Stimulated activated CD8-positive, alpha-beta memory T cell treated with anti-CD3 and anti-CD28 coated beads, Interleukin-15, amount 100 ng/mL, for 48 hours (primary cell): ENCODE measurements at regions not wholly inside any gene's neighbourhood (a gene's known extent, or its start where the extent isn't known, plus 50 kb on each side); places are given as distances from the start of the nearest gene placed in this dataset.

ENCODE experiments used
- DNase-seq, 2 donors: peaks; one replicate each; pipeline ENCODE4 v3.0.0-alpha.2; 2020; ENCODE audit warnings: low read depth in 2 of 2

DNA sequence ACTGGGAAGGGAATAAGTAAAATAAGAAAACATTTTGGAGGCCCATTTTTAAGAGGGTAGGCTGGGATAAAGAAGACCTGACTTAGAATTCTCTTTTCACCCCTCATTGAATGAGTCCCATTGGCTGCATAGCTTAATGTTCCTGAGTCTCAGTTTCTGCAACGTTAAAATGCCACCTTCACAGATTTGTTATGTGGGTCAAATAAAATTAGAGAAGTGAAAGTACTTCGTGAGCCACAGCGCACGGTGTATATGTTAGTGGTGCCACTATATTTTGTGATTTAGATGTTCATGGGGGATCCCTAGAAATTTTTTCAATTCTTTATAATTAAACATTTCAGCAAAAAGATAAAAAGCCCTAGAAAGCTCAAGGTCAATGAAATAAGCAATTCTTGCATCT lies 109.2 kb upstream of the HS3ST1 start:
- no peak for DNase-seq

DNA sequence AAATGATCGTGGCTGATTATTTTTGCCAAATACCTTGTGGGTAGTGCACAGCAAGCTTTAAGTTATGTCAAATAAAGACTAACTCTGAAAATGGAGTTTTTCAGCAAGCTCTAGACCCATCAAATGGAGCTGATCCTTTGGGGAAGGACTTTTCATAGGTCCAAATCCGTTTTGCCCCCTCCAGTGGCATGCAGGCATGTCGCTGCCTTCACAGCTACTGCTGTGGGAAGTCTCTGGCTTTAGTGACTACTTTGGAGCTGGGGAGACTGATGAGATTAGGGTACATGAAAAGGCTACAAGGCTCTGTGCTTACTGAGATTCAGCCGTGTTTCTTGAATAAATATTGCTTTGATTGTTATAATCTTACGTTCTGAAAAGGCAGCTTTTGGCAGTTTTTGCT lies 106.6 kb upstream of the HS3ST1 start:
- no peak for DNase-seq

DNA sequence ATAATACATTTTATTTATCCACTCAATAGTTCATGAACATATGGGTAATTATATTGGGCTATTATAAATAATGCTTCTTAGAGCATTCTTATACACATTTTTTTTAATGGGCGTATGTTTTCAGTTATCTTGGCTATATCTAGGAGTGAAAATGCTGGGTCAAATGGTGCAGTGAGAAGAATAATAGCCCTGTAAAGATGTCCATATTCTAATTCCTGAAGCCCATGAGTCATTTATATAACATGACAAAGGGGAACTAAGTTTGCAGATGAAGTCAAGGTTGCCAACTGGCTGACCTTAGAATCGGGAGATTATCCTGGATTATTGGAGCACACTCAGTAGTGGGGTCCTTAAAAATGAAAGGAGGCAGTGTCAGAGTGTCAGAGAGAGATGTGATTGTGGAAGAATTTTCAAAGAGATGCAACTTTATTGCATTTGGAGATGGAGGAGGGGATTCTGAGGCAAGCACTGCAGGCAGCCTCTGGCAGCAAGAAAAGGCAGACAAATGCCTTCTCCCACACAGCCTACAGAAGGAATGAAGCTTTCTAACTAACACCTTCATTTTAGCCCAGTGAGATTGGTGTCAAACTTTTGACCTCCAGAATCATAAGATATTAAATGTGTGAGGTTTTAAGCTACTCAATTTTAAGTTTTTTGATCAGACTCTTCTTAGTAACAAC lies 106.1 kb upstream of the HS3ST1 start:
- DNase-seq: no peak

DNA sequence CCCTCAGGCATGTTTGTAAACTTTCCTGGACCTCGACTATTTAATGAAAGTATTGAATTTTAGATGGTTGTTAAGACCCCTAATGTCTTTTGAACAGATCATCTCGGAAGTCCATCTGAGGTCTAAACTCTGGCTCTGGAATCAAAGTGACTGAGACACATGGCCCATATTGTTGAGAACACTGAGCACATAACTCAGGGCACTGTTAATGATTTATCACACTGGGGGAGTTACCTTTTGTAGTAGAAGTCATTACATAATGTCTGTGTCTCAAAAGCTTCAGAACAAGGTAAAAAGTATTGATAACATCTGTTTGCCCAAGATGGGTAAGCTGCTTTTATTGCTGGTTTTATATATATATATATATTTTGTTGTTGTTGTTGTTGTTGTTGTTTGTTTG lies 103.4 kb upstream of the HS3ST1 start:
- no peak for DNase-seq

DNA sequence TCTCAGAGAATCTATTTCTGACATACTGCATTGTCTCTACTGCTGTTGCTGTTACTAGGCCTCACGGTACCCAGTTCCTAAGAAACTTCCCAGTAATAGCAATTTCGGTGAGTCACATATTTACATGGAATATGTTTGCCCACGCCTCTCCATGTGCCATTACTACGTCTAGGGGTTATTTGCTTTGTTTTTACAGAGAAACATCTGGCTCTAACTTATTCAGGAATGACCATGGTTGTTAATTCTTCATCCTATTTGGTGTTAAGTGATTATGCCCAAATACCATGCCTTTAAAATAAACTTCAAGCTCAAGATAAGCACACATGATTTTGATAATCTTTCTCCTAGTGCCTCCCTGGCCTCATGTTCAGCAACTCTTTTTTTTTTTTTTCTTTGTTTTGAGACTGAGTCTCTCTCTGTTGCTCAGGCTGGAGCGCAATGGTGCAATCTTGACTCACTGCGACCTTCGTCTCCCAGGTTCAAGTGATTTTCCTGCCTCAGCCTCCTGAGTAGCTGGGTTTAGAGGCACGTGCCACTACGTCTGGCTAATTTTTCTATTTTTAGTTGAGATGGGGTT lies 101.0 kb upstream of the HS3ST1 start:
- no peak for DNase-seq

DNA sequence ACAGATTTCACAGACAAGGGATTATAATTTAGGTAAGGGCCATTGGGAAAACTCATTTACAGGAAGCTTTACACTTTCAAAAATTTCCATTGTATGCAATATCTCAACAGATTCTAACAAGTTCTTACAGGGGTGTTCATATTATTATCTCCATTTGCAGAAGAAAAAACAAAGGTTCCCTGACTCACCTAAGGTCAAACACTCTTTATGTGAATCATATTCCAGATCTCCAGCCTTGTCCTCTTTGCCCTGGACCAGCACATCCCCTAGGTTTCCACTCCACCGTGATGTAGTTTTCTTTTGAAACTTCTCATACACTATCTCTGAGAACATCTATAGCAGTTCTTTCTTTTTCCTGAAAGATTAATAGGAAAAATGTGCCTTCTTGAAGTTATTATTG lies 96.4 kb upstream of the HS3ST1 start:
- no peak for DNase-seq

DNA sequence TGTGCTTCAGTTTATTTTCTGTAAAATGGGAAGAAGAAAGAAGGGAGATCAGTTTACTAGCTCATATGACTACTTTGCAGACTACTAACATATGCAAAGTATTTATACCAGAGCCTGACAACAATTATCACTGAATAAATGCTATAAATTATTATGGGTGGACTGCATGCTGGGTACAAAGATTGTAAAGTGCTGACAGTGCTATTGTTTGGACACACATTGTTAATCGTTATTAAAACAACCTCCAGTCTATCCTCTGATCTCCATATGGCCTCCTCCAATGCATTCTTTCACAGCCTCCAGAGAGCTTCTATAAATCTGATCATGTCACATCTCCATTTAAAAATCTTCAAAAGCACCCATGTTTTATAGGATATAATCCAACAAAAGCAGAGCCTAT lies 90.1 kb upstream of the HS3ST1 start:
- DNase-seq: no peak

DNA sequence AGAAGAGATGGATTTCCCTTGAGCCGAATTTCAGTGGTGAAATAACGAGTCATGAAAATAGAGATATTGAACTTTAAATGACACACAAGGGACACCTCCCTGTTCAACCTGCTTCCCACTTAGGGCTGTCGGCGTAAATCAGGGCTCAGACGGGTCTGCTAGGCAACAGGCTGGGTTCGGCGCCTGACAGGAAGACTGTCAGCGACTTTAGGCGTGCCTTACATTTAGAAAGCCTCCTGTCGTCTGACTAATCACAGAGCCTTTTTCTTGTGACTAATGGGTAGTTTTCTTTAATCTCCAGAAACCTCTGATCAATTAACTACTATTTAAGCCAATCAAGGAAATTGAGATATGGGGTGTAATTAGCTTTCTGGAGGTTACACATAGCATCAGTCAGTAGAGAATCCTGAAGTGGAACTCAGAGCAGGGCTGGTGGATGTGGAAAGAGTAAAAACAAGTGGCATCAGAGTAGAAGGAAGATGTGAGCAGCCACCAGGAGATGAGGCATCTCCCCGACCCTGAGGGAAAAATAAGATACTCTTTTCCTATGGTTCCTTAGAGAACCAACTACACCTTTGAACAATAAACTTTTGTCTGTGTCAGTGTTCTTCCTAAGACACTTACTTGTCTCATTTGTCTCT lies 86.2 kb upstream of the HS3ST1 start:
- DNase-seq: no peak

DNA sequence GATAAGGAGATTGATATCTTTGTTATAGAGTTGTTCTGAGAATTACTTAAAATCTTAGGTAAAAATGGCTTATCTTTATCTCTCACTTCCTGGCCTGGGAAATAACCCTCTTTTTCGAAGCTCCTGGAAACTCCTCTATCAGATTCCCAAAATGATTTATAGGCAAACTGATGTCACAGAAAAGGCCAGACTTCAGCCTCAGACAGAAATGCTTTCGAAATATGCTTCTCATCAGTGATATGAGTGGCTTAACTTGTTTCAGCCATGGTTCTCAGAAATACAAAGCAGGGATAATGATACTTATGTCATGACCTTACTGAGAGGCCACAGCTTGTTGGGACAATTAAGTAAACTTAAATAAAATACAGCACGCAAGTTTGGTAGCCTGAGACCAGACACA lies 85.3 kb upstream of the HS3ST1 start:
- no peak for DNase-seq

DNA sequence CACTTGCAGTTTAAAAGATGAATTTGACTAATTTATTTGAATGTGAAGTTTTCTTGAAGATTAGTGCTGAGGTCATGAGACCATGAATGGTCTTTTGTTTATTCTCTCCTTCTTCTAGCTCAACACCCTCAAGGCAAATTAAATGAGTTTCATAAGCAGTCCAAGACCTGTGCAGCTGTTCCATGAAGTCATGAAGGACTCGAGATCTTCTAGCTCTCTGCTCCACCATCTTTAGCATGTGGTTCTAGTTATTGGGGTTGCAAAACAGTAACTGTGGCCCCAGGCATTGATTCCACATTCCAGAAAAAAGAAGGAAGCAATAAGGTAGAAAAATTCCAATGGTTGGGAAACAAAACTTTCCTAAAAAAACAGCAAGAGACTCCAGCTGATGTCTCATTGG lies 84.2 kb upstream of the HS3ST1 start:
- no peak for DNase-seq

DNA sequence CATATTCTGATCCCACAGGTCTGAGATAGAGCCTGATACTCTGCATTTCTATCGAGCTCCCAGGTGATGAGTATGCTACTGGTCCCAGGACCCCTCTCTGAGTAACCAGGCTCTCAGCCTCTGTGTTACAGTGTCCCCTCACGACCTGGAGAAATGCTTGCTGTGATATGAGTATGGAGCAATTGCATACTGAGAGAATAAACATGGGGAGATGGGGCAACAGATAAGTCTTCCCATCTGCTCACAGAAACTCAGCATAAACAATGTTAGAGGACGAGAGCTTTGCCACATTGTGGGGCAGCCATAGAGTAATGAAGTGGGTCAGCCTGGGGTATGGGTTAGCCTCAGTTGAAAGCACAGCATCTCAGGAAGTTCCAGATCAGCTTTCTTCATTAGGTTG lies 82.6 kb upstream of the HS3ST1 start:
- no peak for DNase-seq

DNA sequence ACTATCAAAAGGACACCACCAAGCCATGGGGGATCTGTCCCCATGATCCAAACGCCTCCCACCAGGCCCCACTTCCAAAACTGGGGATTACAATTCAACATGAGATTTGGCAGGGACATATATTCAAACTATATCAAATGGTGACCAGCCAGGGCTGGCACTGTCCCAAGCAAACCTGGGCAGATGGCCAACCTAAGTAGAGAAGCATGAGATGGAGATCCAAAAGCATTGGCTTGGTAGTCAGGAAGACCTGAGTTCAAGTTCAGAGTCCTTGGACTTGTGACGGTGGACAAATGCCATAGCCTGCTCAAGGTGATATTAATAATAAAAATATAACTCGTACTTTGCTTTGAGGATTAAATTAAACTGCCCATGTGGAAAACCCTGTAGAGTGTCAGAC lies 79.2 kb upstream of the HS3ST1 start:
- DNase-seq: no peak

DNA sequence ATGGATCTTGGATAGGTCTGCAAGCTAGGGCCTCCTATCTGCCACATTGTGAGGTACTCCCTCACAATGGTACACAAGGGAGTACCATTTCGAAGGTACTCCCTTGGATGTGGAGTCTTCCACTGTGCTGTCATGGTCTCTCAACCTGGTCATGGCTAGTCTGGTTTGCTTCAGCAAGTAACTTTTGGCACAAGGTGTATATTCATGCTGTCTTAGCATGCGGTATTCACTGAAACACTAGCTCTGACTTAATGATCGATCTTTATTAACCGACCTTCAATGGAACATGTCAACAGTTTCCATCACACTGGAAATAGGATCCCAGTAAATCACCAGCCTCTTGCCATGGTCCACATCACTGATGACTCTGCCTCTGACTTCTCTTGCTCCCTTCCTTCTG lies 77.5 kb upstream of the HS3ST1 start:
- DNase-seq: no peak

DNA sequence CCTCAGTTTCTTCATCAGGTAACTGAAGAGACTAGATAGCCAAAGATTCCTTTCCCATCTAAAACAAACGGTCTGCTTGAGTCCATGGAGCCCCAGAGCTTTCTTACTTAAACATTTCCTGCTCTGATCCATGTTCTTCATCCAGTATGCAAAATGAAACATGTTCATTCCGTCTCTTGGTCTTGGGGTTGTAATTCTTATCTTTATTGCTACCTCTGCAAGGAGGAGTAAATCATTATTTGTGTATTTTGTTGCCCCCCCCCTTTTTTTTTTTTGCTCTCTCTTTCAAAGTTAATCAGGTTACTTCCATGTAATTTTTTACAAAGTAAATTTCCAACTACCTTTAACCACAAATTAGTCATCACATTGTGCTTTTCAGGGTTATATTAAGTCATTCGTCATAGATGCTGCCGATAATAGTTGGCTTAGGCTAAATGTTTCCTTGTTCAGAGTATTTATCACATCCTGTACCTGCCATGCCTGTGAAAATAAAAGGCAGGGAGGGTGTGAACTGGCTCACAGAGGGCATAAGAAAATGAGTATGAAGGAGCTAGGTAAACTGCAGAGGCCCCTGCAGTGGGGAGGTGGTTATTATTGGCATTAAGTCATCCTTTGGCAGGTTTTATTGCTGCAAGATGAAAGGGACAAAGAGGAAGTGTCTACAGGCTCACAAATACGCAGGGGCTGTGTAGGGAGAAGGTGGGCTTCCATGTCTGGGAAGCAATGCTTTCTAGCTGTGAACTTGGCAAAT lies 76.7 kb upstream of the HS3ST1 start:
- peak in 1 of 2 donors; percentile 2 for DNase-seq

DNA sequence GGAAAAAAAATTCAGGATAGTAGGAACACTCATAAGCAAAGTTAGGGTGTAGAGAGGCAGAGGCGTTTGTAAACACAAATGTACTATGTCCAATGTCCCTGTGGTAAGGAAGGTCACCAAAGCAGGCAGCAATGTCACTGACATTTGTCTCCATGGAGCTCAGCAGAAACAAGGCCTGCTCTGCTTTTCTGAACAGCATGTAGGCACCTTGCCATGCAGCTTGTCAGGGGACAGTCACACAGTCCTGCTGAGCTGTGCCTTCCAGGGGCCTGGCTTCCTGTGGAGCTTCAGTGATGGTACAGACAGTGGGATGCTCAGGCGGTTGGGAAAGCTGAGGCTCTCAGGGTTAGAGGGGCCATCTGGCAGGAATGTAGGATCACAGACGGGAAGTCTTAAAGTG lies 74.5 kb upstream of the HS3ST1 start:
- no peak for DNase-seq

DNA sequence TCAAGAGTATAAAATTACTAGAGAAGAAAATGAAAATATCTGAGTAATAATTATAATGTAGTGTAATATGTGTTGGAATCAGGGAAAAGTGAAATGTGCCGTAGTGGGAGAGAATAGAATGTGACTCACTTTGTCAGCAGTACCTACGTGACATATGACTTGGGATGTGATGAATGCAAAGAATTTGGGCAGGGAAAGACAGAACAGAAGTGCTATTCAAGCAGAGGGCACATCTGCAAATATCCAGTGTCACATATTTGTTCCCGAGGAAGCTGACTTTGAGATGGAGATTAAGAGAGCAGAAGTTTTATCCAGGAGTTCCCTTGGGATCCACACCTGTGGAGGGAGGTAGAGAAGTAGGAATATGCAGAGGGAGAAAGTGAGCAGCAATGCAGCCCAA lies 69.3 kb upstream of the HS3ST1 start:
- DNase-seq: no peak

DNA sequence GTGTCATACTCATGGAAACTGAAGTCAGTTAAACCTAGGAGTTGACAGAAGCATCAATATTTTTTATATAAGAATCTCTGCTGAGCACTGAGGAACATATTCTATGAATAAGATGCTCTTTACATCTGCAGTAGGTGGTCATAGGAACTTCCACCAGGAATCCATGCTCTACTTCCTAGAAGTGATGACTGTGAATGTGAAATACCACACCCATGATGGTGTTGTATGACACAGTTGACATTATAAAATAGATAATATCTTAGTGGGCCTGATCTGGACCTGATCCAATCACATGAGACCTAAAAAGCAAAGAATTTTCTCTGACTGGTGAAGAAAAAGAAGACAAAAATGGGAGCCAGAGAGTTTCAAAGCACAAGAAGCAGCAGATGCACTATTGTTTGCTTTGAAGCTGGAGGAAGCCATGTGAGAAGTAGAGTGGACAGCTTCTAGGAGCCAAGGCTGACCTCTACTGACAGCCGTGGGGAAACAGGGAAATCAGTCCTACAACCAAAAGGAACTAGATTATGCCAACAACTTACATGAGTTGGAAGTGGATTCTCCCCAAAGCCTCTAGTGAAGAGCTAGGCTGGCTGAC lies 68.6 kb upstream of the HS3ST1 start:
- DNase-seq: no peak

DNA sequence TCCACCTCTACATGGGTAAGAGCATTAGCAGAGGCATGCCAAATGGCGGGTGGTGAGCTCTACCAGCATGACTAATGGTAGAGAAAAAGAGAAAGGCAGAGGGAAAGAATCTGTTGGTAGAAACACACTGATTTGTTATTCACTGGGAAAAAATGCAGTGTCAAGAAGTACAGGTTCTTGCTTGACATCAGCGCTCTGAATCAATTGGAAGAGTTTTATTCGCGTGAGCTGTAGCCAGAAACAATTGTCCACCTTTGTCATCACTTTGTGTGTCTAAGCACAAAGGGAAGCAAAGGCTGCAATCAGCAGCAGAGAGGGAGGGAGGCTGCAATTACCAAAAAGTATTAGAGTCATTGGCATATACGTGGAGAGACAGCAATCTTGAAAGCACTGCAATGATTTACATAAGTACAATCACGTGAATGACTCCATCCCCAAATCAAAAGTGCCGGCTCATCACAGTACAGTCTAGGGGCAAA lies 67.7 kb upstream of the HS3ST1 start:
- DNase-seq: no peak

DNA sequence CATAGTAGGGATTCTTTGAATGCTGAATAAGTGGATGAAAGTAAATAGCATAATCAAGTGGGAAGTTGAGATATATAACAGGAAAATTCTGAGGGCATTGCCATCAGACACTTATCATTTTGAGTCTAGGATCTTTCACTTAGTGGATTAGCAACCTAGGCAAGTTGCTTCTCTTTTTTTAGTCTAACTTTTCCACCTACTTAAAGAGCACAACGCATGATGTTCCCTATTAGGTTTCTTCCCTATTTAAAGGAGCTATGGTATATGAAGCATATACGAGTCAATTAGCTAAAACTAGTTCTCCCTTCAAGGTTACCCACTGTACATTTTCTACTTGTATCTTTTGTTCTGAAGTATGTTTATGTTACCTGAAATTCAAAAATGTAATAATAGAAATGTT lies 67.1 kb upstream of the HS3ST1 start:
- DNase-seq: no peak

DNA sequence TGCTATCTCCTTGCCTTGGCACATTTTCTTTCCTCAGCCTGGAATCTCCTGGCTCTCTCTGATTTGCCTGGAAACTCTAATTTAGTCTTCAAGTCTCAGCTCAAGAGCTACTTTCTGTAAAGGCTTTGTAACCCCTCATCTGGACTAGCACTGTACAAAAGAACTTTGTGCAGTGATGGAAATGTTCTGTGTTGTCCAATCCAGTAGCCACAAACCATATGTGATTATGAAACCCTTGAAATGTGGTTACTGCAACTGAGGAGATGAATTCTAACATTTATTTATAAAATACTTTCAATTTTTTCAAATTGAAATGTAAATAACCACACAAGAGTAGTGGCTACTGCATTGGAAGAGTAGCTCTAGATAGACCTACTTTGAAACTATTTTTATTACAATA lies 66.6 kb upstream of the HS3ST1 start:
- DNase-seq: no peak

DNA sequence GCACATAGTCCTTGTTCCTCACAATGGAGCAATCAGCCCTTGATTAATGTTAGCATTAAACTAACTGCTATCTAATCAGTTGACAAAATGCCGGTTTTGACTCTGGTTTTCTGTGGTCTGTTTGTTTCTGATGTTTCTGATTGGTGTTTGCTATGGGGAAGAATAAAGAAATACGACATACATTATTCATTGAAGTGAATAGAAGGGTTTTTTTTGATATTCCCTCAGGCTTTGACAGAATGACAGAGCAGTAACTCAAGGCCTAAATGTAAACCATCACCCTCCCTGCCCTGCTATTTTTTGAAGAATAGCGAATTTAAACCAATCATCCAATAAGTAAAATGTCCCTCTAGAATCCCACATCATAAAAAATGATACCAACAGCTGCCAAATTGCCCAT lies 65.5 kb upstream of the HS3ST1 start:
- no peak for DNase-seq

DNA sequence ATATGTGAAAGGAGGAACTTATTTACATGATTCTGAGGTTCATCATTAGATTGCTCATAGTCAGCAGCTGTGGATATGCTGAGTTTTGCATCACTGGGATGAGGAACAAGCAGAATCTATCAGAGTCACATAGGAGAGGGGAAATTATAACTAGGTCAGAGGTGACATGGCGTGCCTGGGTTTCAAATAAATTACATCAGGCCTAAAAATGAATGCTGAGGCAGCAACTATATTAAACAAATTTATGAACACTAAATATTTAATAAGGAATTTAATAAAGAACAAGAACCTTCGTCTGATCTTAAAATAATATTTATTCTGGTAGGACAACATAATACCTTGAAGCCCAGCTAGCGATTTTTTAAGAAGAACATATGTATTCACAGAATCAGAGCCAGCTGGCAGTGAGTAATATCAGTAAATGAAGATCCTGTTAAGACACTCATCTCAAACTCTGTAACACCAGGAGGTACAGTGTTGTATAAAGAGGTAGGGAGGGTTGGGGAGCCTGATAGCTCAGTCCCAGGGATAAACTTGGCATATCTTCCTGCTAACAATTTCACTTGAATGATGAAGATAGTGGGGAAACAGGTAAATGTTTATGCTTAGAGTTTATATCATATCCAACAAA lies 60.9 kb upstream of the HS3ST1 start:
- no peak for DNase-seq
